Adrenal gland (tissue), 9 donors: ENCODE measurements at regions not wholly inside any gene's neighbourhood (a gene's known extent, or its start where the extent isn't known, plus 50 kb on each side); places are given as distances from the start of the nearest gene placed in this dataset.

Experiments
- DNase-seq, 7 donors: peaks; one replicate each; pipeline ENCODE4 v3.0.0-alpha.2; 2019 to 2020
- H3K27ac ChIP-seq, 5 donors: fragments of 200-600 bp; sonication (generic) in 4 of 5; 1 replicate in 3 of 5; 2 replicates in 2 of 5; pipeline versions ENCODE4 v1.5.1 to v1.8.0; 2016 to 2020; ENCODE audit warnings: mild to moderate bottlenecking in 1 of 5
- H3K27me3 ChIP-seq: fragments of 200-600 bp; 2 replicates; pipeline ENCODE4 v1.8.0; 2021
- H3K36me3 ChIP-seq, 2 donors: fragments of 200-600 bp; replicated peaks in 1 of 2; 1 replicate in 1 of 2; 2 replicates in 1 of 2; pipeline versions ENCODE4 v1.5.1 to v1.8.0; 2018 to 2022
- H3K4me1 ChIP-seq, 2 donors: fragments of 200-600 bp; replicated peaks in 1 of 2; 1 replicate in 1 of 2; 2 replicates in 1 of 2; pipeline versions ENCODE4 v1.5.1 to v1.8.0; 2018 to 2021
- H3K4me3 ChIP-seq, 4 donors: fragments of 200-600 bp; sonication (generic) in 3 of 4; one replicate each; pipeline ENCODE4 v1.5.1; 2016 to 2018
- H3K9me3 ChIP-seq, 3 donors: fragments of 200-600 bp; sonication (generic) in 1 of 3; replicated peaks in 1 of 3; 1 replicate in 2 of 3; 2 replicates in 1 of 3; pipeline versions ENCODE4 v1.5.1 to v1.8.0; 2016 to 2021
- POLR2A ChIP-seq, 2 donors: fragments of 450-650 bp; IDR thresholded peaks; one replicate each; pipeline ENCODE4 v1.6.1; 2017; ENCODE audit warnings: antibody characterized with exemption in 2 of 2, mild to moderate bottlenecking in 2 of 2, moderate library complexity in 1 of 2
- WGBS, 4 donors: extraction: QIAGEN DNeasy Blood & Tissue Kit in 2 of 4; methylation state at CpG; one replicate each; pipeline versions ENCODE4 v1.1.5 to v1.1.7; 2013 to 2017; 5-methylcytosine and 5-hydroxymethylcytosine counted together
- intact Hi-C, 2 donors: fragments of 100-400 bp; cut with DNase I; formaldehyde crosslinking; loops; one replicate each; pipeline versions ENCODE4 v1.14.1 to v1.15.0; 2022 to 2023
- small RNA-seq, 2 donors: library from RNA; depleted of rRNA; stranded (forward); fragments of <200 nt; gene quantifications; one replicate each; pipeline ENCODE3, GENCODE V24; 2016
- TF ChIP-seq, protein P1 (sequence below), 6 experiments: fragments of 450-650 bp in 4 of 6; fragments of 200-600 bp in 2 of 6; sonication (generic) in 1 of 6; IDR thresholded peaks; 1 replicate in 5 of 6; 2 replicates in 1 of 6; pipeline versions ENCODE4 v1.5.1 to v1.8.0; 2016 to 2021; ENCODE audit warnings: antibody characterized with exemption in 6 of 6, mild to moderate bottlenecking in 2 of 6, moderate library complexity in 1 of 6
- donor health status: healthy with polysubstance abuse.
- donor health status: Bipolar disorder and iron deficiency.
- donor health status: DM: yes; HTN: yes; CAD: no.
- donor health status: DM: no; HTN: no; CAD: no.
- donor health status: DM: no; HTN: no; CAD: no.

GRCh38 chr4:56086561-56086960 is 137.8 kb downstream of the CEP135 start:
- Histone ChIP-seq H3K36me3 (no peaks in the 10 kb centered on the region), H3K27me3 (no peaks in the 10 kb centered on the region), H3K4me3 (no peak overlapping the region), H3K27ac (no peak overlapping the region), H3K4me1 (no peaks in the 10 kb centered on the region), H3K9me3 (no peaks in the 10 kb centered on the region)
- WGBS, 4 donors: 83 to 91% (median 87%) methylated on average over 7 of the region's 7 CpGs
- DNase-seq: no peak
- TF ChIP-seq, protein P1, sequence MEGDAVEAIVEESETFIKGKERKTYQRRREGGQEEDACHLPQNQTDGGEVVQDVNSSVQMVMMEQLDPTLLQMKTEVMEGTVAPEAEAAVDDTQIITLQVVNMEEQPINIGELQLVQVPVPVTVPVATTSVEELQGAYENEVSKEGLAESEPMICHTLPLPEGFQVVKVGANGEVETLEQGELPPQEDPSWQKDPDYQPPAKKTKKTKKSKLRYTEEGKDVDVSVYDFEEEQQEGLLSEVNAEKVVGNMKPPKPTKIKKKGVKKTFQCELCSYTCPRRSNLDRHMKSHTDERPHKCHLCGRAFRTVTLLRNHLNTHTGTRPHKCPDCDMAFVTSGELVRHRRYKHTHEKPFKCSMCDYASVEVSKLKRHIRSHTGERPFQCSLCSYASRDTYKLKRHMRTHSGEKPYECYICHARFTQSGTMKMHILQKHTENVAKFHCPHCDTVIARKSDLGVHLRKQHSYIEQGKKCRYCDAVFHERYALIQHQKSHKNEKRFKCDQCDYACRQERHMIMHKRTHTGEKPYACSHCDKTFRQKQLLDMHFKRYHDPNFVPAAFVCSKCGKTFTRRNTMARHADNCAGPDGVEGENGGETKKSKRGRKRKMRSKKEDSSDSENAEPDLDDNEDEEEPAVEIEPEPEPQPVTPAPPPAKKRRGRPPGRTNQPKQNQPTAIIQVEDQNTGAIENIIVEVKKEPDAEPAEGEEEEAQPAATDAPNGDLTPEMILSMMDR (IDR thresholded peaks at IDR 0.05): no peak
- TF ChIP-seq POLR2A (IDR thresholded peaks at IDR 0.05): no peak
- intact Hi-C loops: no loop called here

GRCh38 chr4:56086073-56086541 is 137.4 kb downstream of the CEP135 start:
- Histone ChIP-seq H3K4me1 (no peaks in the 10 kb centered on the region), H3K27me3 (no peaks in the 10 kb centered on the region), H3K4me3 (no peak overlapping the region), H3K9me3 (no peaks in the 10 kb centered on the region), H3K27ac (no peak overlapping the region), H3K36me3 (no peaks in the 10 kb centered on the region)
- intact Hi-C loops: no loop called here
- TF ChIP-seq, protein P1 (IDR thresholded peaks at IDR 0.05): no peak
- TF ChIP-seq POLR2A (IDR thresholded peaks at IDR 0.05): no peak
- DNase-seq: no peak
- WGBS, 4 donors: 34 to 47% (median 42%) methylated on average over 3 of the region's 3 CpGs

- H3K4me1 ChIP-seq: no peaks in the 10 kb centered on the region
- no peak overlapping the region for H3K4me3 ChIP-seq
- no peak for DNase-seq
- 36 to 65% (median 62%) methylated on average over 2 of the region's 2 CpGs for WGBS, 4 donors
- no peaks in the 10 kb centered on the region for H3K9me3 ChIP-seq
- no peak overlapping the region for H3K27ac ChIP-seq
- no peaks in the 10 kb centered on the region for H3K36me3 ChIP-seq
- TF ChIP-seq, protein P1 (IDR thresholded peaks at IDR 0.05): no peak
- TF ChIP-seq POLR2A (IDR thresholded peaks at IDR 0.05): no peak
- no peaks in the 10 kb centered on the region for H3K27me3 ChIP-seq
- intact Hi-C loops: no loop called here
Measured at GRCh38 chr4:56085275-56085674, 136.5 kb downstream of the CEP135 start.

DNA sequence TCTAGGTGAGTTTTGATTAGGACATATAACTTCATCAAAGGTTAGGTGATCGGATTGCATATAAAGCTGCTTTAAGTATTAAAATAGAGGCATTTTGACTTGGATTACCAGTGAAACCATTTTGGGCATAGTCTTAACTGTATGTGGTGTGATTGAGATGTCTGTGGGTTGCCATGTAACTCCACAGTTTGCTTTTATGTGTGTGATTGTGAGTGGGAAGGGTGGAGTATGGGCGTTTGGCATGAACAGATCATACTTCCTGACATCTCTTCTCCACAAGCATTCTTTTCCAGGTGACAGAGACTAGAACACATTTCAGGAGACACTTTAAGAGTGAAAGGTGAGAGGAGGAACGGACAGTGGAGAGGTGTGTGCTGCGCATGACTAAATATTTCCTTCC is 136.1 kb downstream of the CEP135 start:
- Histone ChIP-seq H3K4me1 (no peaks in the 10 kb centered on the region), H3K9me3 (no peaks in the 10 kb centered on the region), H3K27ac (no peak overlapping the region), H3K27me3 (no peaks in the 10 kb centered on the region), H3K4me3 (no peak overlapping the region), H3K36me3 (no peaks in the 10 kb centered on the region)
- WGBS, 4 donors: 67 to 76% (median 71%) methylated on average over 4 of the region's 4 CpGs
- intact Hi-C loops: no loop called here
- DNase-seq: no peak
- TF ChIP-seq POLR2A (IDR thresholded peaks at IDR 0.05): no peak

Small RNA genes in the stretch of these regions (small RNA-seq; reads per million reads assigned to genes)
- 0 reads per million in 2 donors for gene RNA5SP161
